Memory B cell (primary cell): ENCODE measurements at regions not wholly inside any gene's neighbourhood (a gene's known extent, or its start where the extent isn't known, plus 50 kb on each side); places are given as distances from the start of the nearest gene placed in this dataset.

Experiments used
- ATAC-seq: fragments of 150-1000 bp; cut with Tn5 transposase; 2 replicates; pipeline ENCODE4 v1.10.0; 2021; ENCODE audit warnings: low read depth, mild to moderate bottlenecking, moderate library complexity
- DNase-seq, 2 donors: peaks; one replicate each; pipeline ENCODE4 v3.0.0; 2022; ENCODE audit warnings: low spot score in 2 of 2
- H3K27ac Mint-ChIP-seq: one replicate; pipeline ENCODE4 v1.8.0; 2022; ENCODE audit warnings: mild to moderate bottlenecking, moderate library complexity, mixed read lengths
- H3K27me3 Mint-ChIP-seq: one replicate; pipeline ENCODE4 v1.8.0; 2022; ENCODE audit warnings: mixed read lengths
- H3K36me3 Mint-ChIP-seq: one replicate; pipeline ENCODE4 v1.8.0; 2022; ENCODE audit warnings: mild to moderate bottlenecking, mixed read lengths
- H3K4me1 Mint-ChIP-seq: one replicate; pipeline ENCODE4 v1.8.0; 2022; ENCODE audit warnings: mixed read lengths
- H3K4me3 Mint-ChIP-seq: one replicate; pipeline ENCODE4 v1.8.0; 2022; ENCODE audit warnings: mild to moderate bottlenecking, moderate library complexity, mixed read lengths
- H3K9me3 Mint-ChIP-seq: one replicate; pipeline ENCODE4 v1.8.0; 2022; ENCODE audit warnings: mixed read lengths

GRCh38 chr18:33901894-33902512 is 322.7 kb downstream of the NOL4 start:
- DNase-seq (no peak), ATAC-seq (no peak)
- Mint-ChIP-seq H3K9me3 (peaks cover 10% of the 10 kb centered on the region), H3K4me3 (no peak overlapping the region), H3K27ac (no peak overlapping the region), H3K36me3 (no peaks in the 10 kb centered on the region), H3K27me3 (no peaks in the 10 kb centered on the region), H3K4me1 (no peaks in the 10 kb centered on the region)

- H3K4me3 Mint-ChIP-seq = no peak overlapping the region
- no peak for ATAC-seq
Observed at GRCh38 chr18:33900638-33901037, 322.6 kb downstream of the ASXL3 start.

GRCh38 chr18:33898427-33898826 is 320.4 kb downstream of the ASXL3 start:
- H3K4me3 Mint-ChIP-seq = no peak overlapping the region
- DNase-seq = no peak
- H3K36me3 Mint-ChIP-seq = no peaks in the 10 kb centered on the region
- no peak overlapping the region for H3K27ac Mint-ChIP-seq
- H3K9me3 Mint-ChIP-seq = peaks cover 10% of the 10 kb centered on the region
- ATAC-seq = no peak
- H3K27me3 Mint-ChIP-seq = no peaks in the 10 kb centered on the region
- H3K4me1 Mint-ChIP-seq = no peaks in the 10 kb centered on the region

More at GRCh38 chr18:33900638-33901037, 322.6 kb downstream of the ASXL3 start:
- no peak for DNase-seq
- Mint-ChIP-seq H3K36me3 (no peaks in the 10 kb centered on the region), H3K27me3 (no peaks in the 10 kb centered on the region), H3K9me3 (peaks cover 10% of the 10 kb centered on the region), H3K27ac (no peak overlapping the region), H3K4me1 (no peaks in the 10 kb centered on the region)

- H3K27me3 Mint-ChIP-seq = no peaks in the 10 kb centered on the region
- H3K27ac Mint-ChIP-seq = no peak overlapping the region
- H3K4me1 Mint-ChIP-seq = no peaks in the 10 kb centered on the region
- peaks cover 2% of the 10 kb centered on the region for H3K9me3 Mint-ChIP-seq
- ATAC-seq = no peak
- DNase-seq = no peak
- no peak overlapping the region for H3K4me3 Mint-ChIP-seq
- no peaks in the 10 kb centered on the region for H3K36me3 Mint-ChIP-seq
Observed at GRCh38 chr18:33878213-33878612, 300.2 kb downstream of the ASXL3 start.

- peaks cover 2% of the 10 kb centered on the region for H3K9me3 Mint-ChIP-seq
- H3K4me3 Mint-ChIP-seq = no peak overlapping the region
- no peak overlapping the region for H3K27ac Mint-ChIP-seq
- no peaks in the 10 kb centered on the region for H3K27me3 Mint-ChIP-seq
- H3K4me1 Mint-ChIP-seq = no peaks in the 10 kb centered on the region
- ATAC-seq = no peak
- DNase-seq = no peak
- no peaks in the 10 kb centered on the region for H3K36me3 Mint-ChIP-seq
Observed at GRCh38 chr18:33875029-33875565, 297.1 kb downstream of the ASXL3 start.

- Mint-ChIP-seq H3K4me3 (no peak overlapping the region), H3K4me1 (no peaks in the 10 kb centered on the region), H3K36me3 (no peaks in the 10 kb centered on the region), H3K9me3 (peaks cover 2% of the 10 kb centered on the region), H3K27me3 (no peaks in the 10 kb centered on the region), H3K27ac (no peak overlapping the region)
- ATAC-seq (no peak), DNase-seq (no peak)
Observed at GRCh38 chr18:33873112-33873511, 295.1 kb downstream of the ASXL3 start.

GRCh38 chr18:33871363-33872025 is 293.5 kb downstream of the ASXL3 start:
- no peak for ATAC-seq
- Mint-ChIP-seq H3K27me3 (no peaks in the 10 kb centered on the region), H3K4me3 (no peak overlapping the region), H3K9me3 (peaks cover 2% of the 10 kb centered on the region), H3K36me3 (no peaks in the 10 kb centered on the region), H3K4me1 (no peaks in the 10 kb centered on the region), H3K27ac (no peak overlapping the region)
- DNase-seq = no peak

GRCh38 chr18:33870059-33870458 is 292.0 kb downstream of the ASXL3 start:
- H3K27me3 Mint-ChIP-seq = no peaks in the 10 kb centered on the region
- DNase-seq = no peak
- H3K9me3 Mint-ChIP-seq = peaks cover 3% of the 10 kb centered on the region
- no peak overlapping the region for H3K27ac Mint-ChIP-seq
- H3K36me3 Mint-ChIP-seq = no peaks in the 10 kb centered on the region
- H3K4me3 Mint-ChIP-seq = no peak overlapping the region
- no peaks in the 10 kb centered on the region for H3K4me1 Mint-ChIP-seq
- no peak for ATAC-seq

GRCh38 chr18:33866386-33866785 is 288.4 kb downstream of the ASXL3 start:
- H3K27me3 Mint-ChIP-seq = no peaks in the 10 kb centered on the region
- DNase-seq (no peak), ATAC-seq (no peak)
- peaks cover 7% of the 10 kb centered on the region for H3K9me3 Mint-ChIP-seq
- H3K27ac Mint-ChIP-seq = no peak overlapping the region
- no peaks in the 10 kb centered on the region for H3K4me1 Mint-ChIP-seq
- H3K4me3 Mint-ChIP-seq = no peak overlapping the region
- H3K36me3 Mint-ChIP-seq = no peaks in the 10 kb centered on the region

GRCh38 chr18:33863912-33864311 is 285.9 kb downstream of the ASXL3 start:
- Mint-ChIP-seq H3K9me3 (peaks cover 7% of the 10 kb centered on the region), H3K27me3 (no peaks in the 10 kb centered on the region), H3K36me3 (no peaks in the 10 kb centered on the region), H3K4me1 (no peaks in the 10 kb centered on the region), H3K27ac (no peak overlapping the region), H3K4me3 (no peak overlapping the region)
- DNase-seq (no peak), ATAC-seq (no peak)

- H3K27me3 Mint-ChIP-seq = no peaks in the 10 kb centered on the region
- H3K9me3 Mint-ChIP-seq = no peaks in the 10 kb centered on the region
Observed at GRCh38 chr18:33854827-33855139, 276.8 kb downstream of the ASXL3 start.

GRCh38 chr18:33854086-33854826 is 276.2 kb downstream of the ASXL3 start:
- H3K36me3 Mint-ChIP-seq = no peaks in the 10 kb centered on the region
- H3K27me3 Mint-ChIP-seq = no peaks in the 10 kb centered on the region
- no peak overlapping the region for H3K4me3 Mint-ChIP-seq
- DNase-seq = no peak
- H3K27ac Mint-ChIP-seq = no peak overlapping the region
- ATAC-seq = no peak
- H3K9me3 Mint-ChIP-seq = no peaks in the 10 kb centered on the region
- no peaks in the 10 kb centered on the region for H3K4me1 Mint-ChIP-seq

More at GRCh38 chr18:33854827-33855139, 276.8 kb downstream of the ASXL3 start:
- no peak for ATAC-seq
- Mint-ChIP-seq H3K4me1 (no peaks in the 10 kb centered on the region), H3K36me3 (no peaks in the 10 kb centered on the region), H3K27ac (no peak overlapping the region), H3K4me3 (no peak overlapping the region)
- no peak for DNase-seq

GRCh38 chr18:33853187-33853586 is 275.2 kb downstream of the ASXL3 start:
- H3K36me3 Mint-ChIP-seq = no peaks in the 10 kb centered on the region
- no peak overlapping the region for H3K27ac Mint-ChIP-seq
- no peak for DNase-seq
- H3K4me3 Mint-ChIP-seq = no peak overlapping the region
- no peaks in the 10 kb centered on the region for H3K9me3 Mint-ChIP-seq
- no peaks in the 10 kb centered on the region for H3K27me3 Mint-ChIP-seq
- no peak for ATAC-seq
- H3K4me1 Mint-ChIP-seq = no peaks in the 10 kb centered on the region

GRCh38 chr18:33851546-33852078 is 273.6 kb downstream of the ASXL3 start:
- no peak overlapping the region for H3K27ac Mint-ChIP-seq
- no peaks in the 10 kb centered on the region for H3K4me1 Mint-ChIP-seq
- no peak for DNase-seq

More at GRCh38 chr18:33851546-33852078, 273.6 kb downstream of the ASXL3 start:
- H3K27me3 Mint-ChIP-seq = no peaks in the 10 kb centered on the region
- ATAC-seq = no peak
- H3K4me3 Mint-ChIP-seq = no peak overlapping the region
- no peaks in the 10 kb centered on the region for H3K36me3 Mint-ChIP-seq
- peaks cover 4% of the 10 kb centered on the region for H3K9me3 Mint-ChIP-seq
